ENCODE measurements at regions not wholly inside any gene's neighbourhood (a gene's known extent, or its start where the extent isn't known, plus 50 kb on each side); places are given as distances from the start of the nearest gene placed in this dataset.

- Histone ChIP-seq H3K4me2 (ENCODE audit: low read length) (no peak overlapping the region), H4K20me1 (ENCODE audit: insufficient read depth, low read length) (no peaks in the 10 kb centered on the region), H3K4me1 (ENCODE audit: insufficient read depth, low read length) (no peaks in the 10 kb centered on the region), H3K79me2 (ENCODE audit: insufficient read depth, low read length) (no peaks in the 10 kb centered on the region), H3K9me3 (ENCODE audit: insufficient read depth, low read depth, low read length) (no peaks in the 10 kb centered on the region), H3K36me3 (ENCODE audit: insufficient read depth, low read length) (no peaks in the 10 kb centered on the region), H2AFZ (ENCODE audit: low read depth, low read length) (no peak overlapping the region), H3K27me3 (ENCODE audit: insufficient read depth, low read length) (no peaks in the 10 kb centered on the region), H3K4me3 (ENCODE audit: insufficient read depth, low read depth, low read length) (no peak overlapping the region), H3K27ac (ENCODE audit: low read depth, low read length) (no peak overlapping the region), H3K9ac (ENCODE audit: low read length) (no peak overlapping the region)
- Mint-ChIP-seq H3K36me3 (ENCODE audit: low read depth, unreplicated experiment) (no peaks in the 10 kb centered on the region), H3K9me3 (ENCODE audit: unreplicated experiment) (peaks cover 8% of the 10 kb centered on the region), H3K4me3 (ENCODE audit: unreplicated experiment) (no peak overlapping the region), H3K27me3 (ENCODE audit: low read depth, unreplicated experiment) (no peaks in the 10 kb centered on the region), H3K27ac (ENCODE audit: unreplicated experiment) (peak overlapping the region; percentile 51), H3K4me1 (ENCODE audit: low read depth, unreplicated experiment) (peaks cover 3% of the 10 kb centered on the region)
- FAIRE-seq: no peak
- DNase-seq (ENCODE audit: low read depth): peak; percentile 61
- TF ChIP-seq CTCF (IDR thresholded peaks at IDR 0.05; ENCODE audit: insufficient read depth, low read depth, low read length) (no peak), EZH2 (IDR thresholded peaks at IDR 0.05; ENCODE audit: insufficient read depth, low read length) (no peak)
Observed at GRCh38 chr5:103774721-103775120, 212.1 kb upstream of the NUDT12 start.

GRCh38 chr5:103772248-103772647, 209.7 kb upstream of the NUDT12 start:
- no peak for FAIRE-seq
- no peak overlapping the region for H3K27ac Mint-ChIP-seq (ENCODE audit: unreplicated experiment)

More at GRCh38 chr5:103772248-103772647, 209.7 kb upstream of the NUDT12 start:
- no peaks in the 10 kb centered on the region for H3K27me3 ChIP-seq (ENCODE audit: insufficient read depth, low read length)
- no peaks in the 10 kb centered on the region for H4K20me1 ChIP-seq (ENCODE audit: insufficient read depth, low read length)
- no peaks in the 10 kb centered on the region for H3K9me3 ChIP-seq (ENCODE audit: insufficient read depth, low read depth, low read length)
- TF ChIP-seq CTCF (IDR thresholded peaks at IDR 0.05; ENCODE audit: insufficient read depth, low read depth, low read length) (no peak), EZH2 (IDR thresholded peaks at IDR 0.05; ENCODE audit: insufficient read depth, low read length) (no peak)
- no peak for DNase-seq (ENCODE audit: low read depth)
- H3K4me3 ChIP-seq (ENCODE audit: insufficient read depth, low read depth, low read length): no peak overlapping the region
- no peak overlapping the region for H2AFZ ChIP-seq (ENCODE audit: low read depth, low read length)
- Mint-ChIP-seq H3K4me3 (ENCODE audit: unreplicated experiment) (no peak overlapping the region), H3K27me3 (ENCODE audit: low read depth, unreplicated experiment) (no peaks in the 10 kb centered on the region), H3K9me3 (ENCODE audit: unreplicated experiment) (no peaks in the 10 kb centered on the region), H3K36me3 (ENCODE audit: low read depth, unreplicated experiment) (no peaks in the 10 kb centered on the region), H3K4me1 (ENCODE audit: low read depth, unreplicated experiment) (peaks cover 3% of the 10 kb centered on the region)
- no peaks in the 10 kb centered on the region for H3K36me3 ChIP-seq (ENCODE audit: insufficient read depth, low read length)
- no peaks in the 10 kb centered on the region for H3K4me1 ChIP-seq (ENCODE audit: insufficient read depth, low read length)
- no peak overlapping the region for H3K27ac ChIP-seq (ENCODE audit: low read depth, low read length)
- H3K79me2 ChIP-seq (ENCODE audit: insufficient read depth, low read length): no peaks in the 10 kb centered on the region
- no peak overlapping the region for H3K9ac ChIP-seq (ENCODE audit: low read length)
- H3K4me2 ChIP-seq (ENCODE audit: low read length): no peak overlapping the region

All from astrocyte (in vitro differentiated cells and primary cell).